ENCODE measurements at regions not wholly inside any gene's neighbourhood (a gene's known extent, or its start where the extent isn't known, plus 50 kb on each side); places are given as distances from the start of the nearest gene placed in this dataset.
"Not testable (repeated sequence)": the region's sequence is repeated elsewhere in the genome, so short reads cannot be mapped to it uniquely, and the experiment has no call there.

- DNase-seq, result peak in 1 of 2 donors; percentile 21
These were observed 251.2 kb downstream of the RRAGC start for GRCh38 chr1:38608202-38608864.

- DNase-seq, result no peak
These were observed 252.0 kb downstream of the RRAGC start for GRCh38 chr1:38607526-38607925.

DNA sequence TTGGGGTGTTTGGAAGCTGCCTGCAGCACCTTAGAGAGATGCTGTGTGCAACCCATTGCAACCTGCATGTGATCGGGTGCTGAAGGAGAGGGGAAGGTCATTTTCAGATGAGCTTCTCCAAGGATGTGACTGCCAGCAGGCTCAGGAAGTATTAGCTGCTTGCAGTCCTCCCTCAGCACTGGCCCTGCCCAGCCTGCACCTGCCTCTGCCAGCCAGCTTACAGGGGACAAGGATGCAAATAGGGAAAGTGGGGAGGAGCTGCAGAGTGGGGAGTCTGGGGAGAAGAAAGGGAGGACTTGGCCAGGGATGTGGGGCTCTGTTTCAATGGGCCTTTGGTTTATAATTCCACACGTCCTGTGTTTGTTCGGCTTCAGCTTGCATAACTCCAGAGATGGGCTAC is 254.5 kb downstream of the RRAGC start:
- no peak for DNase-seq

GRCh38 chr1:38603907-38604306 is 255.7 kb downstream of the RRAGC start:
- no peak for DNase-seq

DNA sequence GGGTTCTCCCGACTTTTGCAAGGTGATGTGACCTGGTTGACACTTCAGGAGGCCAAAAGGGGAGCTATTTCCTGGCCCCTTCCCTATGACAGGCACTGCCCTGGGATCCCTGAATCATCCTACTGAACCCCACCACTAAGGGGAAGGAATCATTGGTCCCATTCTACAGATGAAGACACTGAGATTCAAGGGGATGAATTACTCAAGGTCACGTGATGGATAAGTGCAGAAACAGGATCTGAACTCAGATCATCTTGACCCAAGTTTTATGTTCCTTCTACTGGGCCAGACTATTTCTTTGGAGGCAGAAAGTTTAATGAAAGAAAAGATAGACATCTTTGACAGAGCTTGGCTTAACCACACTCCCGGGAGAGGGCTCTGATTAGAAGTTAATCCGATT is 258.7 kb downstream of the RRAGC start:
- no peak for DNase-seq

GRCh38 chr1:38600286-38600685 is 259.3 kb downstream of the RRAGC start:
- DNase-seq, result no peak

DNA sequence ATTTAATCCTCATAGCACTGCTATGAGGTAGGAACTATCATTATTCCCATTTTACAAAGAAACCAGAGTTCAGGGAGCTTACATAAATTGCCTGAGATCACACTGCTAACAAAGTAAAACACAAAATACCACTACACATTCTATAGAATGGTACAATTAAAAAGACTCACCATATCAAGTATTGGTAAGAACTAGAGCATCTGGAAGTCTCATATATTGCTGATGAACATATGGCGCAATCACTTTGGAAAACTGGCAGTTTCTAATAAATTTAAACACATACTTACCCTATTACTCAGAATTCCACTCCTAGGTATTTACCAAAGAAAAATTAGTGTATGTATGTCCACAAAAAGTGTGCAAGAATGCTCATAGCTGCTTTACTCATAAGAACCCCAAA is 261.5 kb downstream of the RRAGC start:
- no peak for DNase-seq

GRCh38 chr1:38589036-38589435 is 270.5 kb downstream of the RRAGC start:
- no peak for DNase-seq

DNA sequence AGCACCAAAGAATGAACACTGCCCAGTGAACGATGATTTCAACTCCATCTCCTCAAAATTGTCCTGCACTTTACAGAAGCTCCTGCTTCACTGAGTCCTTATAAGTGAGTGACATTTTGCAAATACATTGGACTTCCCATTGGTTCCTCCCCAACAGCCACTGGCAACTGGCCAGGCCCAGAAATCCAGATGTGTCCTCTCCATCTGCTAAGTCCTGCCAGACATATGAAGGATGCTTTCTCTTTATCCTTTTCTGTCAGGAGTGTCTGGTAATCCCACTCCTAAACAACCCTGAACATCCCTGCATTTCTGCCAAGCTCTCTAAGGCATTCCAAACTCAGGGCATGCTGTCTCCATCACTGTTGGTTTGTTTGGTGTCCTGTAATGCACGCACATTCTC is 271.8 kb downstream of the RRAGC start:
- no peak for DNase-seq

GRCh38 chr1:38586993-38587646 is 272.5 kb downstream of the RRAGC start:
- DNase-seq, result peak; percentile 35 to 50

- DNase-seq, result no peak
These were observed 273.6 kb downstream of the RRAGC start for GRCh38 chr1:38585971-38586370.

- DNase-seq, result no peak
These were observed 274.1 kb downstream of the RRAGC start for GRCh38 chr1:38585460-38585859.

DNA sequence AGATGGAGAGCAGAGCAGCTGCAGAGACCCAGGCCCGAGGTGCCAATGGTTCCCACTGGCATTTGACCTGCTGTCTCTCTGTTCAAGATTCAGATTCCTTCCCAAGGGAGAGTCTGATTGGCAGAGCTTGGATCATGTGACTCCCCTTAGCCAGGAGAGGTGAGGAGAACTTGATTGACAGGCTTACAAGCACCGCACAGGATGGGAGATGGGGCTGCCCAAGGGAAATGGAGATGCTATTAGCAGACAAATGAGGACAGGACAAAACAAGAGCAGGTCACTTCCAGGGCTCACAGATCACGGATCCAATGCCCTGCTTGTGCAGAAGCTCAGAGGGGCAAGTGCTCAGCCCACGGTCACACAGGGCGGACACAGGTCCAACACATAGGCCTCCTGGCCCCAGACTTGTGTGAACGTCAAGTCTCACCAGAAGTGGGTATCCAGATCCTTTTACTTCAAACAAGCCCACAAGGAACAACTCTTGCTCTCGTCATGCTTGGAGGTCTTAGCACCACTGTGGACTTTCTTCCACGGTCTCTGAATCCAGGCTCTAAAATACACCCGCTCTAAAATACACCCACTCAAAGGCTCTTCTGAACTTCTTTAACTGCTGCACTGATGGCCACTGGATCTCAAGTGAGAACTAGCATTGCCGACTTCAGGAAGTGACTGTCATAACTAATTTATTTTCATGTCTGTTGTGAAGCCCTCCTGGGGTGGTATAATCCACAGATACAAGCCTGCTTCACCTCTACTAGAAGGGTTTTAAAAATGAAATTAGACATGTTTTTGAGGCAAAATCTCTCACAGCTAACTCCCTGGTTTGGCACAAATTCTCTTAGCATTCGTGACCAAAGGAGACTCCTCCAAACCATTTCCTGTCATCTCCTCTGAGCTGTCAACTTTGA is 274.9 kb downstream of the RRAGC start:
- no peak for DNase-seq

DNA sequence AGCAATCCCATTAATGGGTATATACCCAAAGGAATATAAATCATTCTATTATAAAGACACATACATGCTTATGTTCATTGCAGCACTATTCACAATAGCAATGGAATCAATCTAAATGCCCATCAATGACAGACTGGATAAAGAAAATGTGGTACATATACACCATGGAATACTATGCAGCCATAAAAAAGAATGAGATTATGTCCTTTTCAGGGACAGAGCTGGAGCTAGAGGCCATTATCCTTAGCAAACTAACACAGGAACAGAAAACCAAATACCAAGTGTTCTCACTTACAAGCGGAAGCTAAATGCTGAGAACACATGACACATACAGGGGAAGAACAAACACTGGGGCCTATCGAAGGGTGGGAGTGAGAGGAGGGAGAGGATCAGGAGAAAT is 276.3 kb downstream of the RRAGC start:
- not testable (repeated sequence) for DNase-seq

GRCh38 chr1:38581396-38581795 is 278.2 kb downstream of the RRAGC start:
- DNase-seq, result no peak

GRCh38 chr1:38580594-38580993 is 279.0 kb downstream of the RRAGC start:
- DNase-seq, result no peak

GRCh38 chr1:38579056-38579455 is 280.5 kb downstream of the RRAGC start:
- no peak for DNase-seq

GRCh38 chr1:38578271-38578951 is 281.2 kb downstream of the RRAGC start:
- DNase-seq, result no peak

- no peak for DNase-seq
These were observed 281.7 kb downstream of the RRAGC start for GRCh38 chr1:38577937-38578270.

DNA sequence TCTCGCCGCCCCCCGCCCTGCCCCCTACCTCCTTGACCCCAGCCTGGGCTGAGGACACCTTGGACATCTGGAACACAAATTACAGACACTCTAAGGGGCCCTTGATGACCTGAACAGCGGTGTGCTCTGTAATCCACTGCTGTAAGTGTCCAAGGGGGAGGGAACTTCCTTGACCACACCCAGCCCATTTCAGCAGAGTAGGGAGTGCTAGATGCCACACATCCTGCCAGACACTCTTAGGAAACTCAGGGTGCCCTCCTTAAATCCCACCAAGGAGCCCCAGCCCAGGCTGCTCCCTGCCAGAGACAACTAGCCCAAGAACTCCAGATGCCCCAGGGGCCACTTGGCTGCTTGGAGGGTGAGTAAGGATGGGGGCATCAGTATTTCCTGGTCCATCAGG is 282.2 kb downstream of the RRAGC start:
- DNase-seq, result no peak

DNA sequence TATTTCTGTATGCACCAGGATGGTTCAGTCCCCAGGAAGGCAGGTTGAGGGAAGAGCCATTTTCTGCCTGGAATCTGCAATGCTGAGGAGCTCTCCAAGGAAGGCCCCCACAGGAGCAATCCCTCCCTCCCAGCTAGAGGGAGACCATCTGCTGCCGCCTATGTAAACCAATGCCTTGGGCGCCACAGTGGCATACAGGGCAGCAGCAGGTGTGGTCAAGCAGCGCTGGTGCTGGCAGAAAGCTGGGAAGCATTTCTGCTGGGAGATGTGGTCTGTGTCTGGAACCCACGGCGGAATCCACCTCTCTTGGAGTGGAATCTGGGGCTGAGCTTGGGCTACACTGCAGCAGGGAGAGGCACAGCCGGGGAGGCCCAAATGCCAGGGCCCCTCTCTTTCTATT is 283.3 kb downstream of the RRAGC start:
- no peak for DNase-seq

DNA sequence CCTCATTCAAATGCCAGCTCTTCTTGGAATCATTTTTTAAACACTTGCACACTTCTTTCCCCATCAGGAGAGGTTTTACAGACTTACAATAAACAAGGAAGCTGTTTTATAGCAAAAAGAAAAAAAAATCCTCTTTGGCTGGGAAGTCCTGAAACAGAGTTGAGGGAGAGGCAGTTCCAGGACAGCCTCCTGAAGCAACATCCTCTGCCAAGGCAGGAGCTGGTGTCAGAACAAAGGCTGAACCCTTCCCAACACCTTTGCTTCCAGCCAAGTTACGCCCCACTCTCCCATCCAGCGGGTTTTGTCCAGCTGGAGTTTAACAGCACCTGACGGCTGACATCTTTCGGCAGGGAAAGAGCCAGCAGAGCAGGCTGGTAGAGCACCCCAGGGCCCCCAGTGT is 287.8 kb downstream of the RRAGC start:
- DNase-seq, result no peak

DNA sequence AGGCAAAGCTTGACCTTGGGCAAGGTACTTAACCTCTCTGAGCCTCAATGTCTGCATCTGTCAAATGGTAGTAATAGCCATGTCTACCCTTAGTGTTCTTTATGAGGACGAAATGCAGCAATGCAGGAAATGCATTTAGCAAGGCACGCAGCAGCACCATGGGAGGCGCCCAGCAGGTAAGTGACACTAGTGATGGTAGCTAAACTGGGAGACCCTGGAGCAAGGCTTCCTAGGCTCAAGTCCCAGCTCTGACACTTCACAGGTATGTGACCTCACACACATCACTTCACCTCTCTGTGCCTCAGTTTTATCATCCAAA is 289.0 kb downstream of the RRAGC start:
- no peak for DNase-seq

All from CD4-positive, alpha-beta T cell treated with Interferon alpha-2 for 1 hour (primary cell).